Ammon's horn (tissue), 1 donor: ENCODE measurements at regions not wholly inside any gene's neighbourhood (a gene's known extent, or its start where the extent isn't known, plus 50 kb on each side); places are given as distances from the start of the nearest gene placed in this dataset.
"Not testable (repeated sequence)": the region's sequence is repeated elsewhere in the genome, so short reads cannot be mapped to it uniquely, and the experiment has no call there.

Experiments
- DNase-seq: peaks from one replicate; pipeline ENCODE4 v3.0.0-alpha.2; 2016; ENCODE audit warnings: low spot score

GRCh38 chr13:100766570-100766969 lies 92.0 kb upstream of the TMTC4 start:
- not testable (repeated sequence) for DNase-seq

DNA sequence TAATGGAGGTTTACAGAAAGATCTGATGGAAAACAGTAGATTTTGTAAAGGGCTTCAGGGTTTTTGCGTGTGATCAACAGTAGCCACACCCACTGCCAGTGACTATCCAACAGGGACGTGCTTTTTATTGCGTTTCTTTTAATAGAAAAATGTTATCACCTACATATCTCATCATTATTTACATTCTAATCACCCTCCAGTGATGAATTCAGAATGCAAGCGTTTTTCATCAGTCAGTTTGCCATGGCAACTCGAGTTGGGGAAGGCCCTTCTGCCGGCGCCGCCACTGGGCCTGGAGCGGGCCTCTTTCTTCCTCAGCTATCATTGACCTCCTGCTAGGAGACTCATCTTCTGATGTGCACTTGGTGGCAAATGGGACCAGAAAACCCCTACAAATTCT lies 90.3 kb upstream of the TMTC4 start:
- DNase-seq = no peak

DNA sequence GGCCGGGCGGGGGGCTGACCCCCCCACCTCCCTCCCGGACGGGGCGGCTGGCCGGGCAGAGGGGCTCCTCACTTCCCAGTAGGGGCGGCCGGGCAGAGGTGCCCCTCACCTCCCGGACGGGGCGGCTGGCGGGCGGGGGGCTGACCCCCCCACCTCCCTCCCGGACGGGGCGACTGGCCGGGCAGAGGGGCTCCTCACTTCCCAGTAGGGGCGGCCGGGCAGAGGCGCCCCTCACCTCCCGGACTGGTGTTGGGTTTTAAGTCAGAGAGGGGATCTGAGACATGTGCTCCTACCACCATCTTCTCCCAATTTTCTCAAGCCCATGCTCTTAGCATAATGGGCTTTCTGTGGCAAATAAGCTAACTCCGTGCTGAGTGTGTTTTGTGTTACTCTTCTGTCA lies 87.5 kb upstream of the TMTC4 start:
- not testable (repeated sequence) for DNase-seq

DNA sequence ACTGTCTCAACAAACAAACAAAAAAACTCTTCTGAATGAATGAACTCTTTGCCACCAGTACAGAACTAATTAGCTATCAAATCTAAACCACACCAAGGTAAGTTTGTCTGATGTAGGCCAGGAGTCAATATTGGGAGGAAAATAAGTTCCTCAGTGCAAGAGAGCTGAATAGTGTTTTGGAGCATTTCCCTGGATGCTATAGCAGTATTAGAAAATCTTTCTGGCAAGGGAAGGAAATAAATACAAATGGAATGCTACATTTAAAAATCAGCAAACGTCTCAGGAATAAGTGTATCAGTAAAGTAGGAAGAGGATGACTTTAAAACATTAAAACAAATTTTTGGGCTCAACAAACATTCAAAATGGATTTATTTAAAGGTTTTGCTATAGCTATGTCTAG lies 81.3 kb upstream of the TMTC4 start:
- no peak for DNase-seq

GRCh38 chr13:100754459-100754858 lies 79.9 kb upstream of the TMTC4 start:
- no peak for DNase-seq

DNA sequence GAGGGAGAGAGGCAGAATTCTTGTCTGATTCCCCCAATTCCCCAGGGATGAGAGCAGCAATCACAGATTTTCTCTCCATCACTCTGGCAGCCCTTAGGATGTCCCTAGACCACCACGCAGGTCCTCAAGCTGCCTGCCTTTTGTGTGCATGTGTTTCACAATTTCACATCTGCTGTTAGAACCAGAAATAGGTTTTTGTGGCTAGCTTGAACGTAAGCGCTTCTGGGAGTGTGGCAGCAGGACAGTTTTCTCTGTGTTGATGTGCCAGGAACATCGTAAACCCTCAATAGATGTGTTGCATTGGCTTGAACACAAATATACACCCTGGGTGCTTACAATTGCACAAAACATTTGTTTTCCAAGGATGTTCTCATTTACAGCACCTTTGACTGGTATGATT lies 78.8 kb upstream of the TMTC4 start:
- DNase-seq = peak; percentile 64

- peak; percentile 53 for DNase-seq
These were observed 77.2 kb upstream of the TMTC4 start for GRCh38 chr13:100751826-100752225.

GRCh38 chr13:100746953-100747683 lies 72.5 kb upstream of the TMTC4 start:
- DNase-seq = no peak

- no peak for DNase-seq
These were observed 63.7 kb upstream of the TMTC4 start for GRCh38 chr13:100738176-100738855.

GRCh38 chr13:100735494-100735893 lies 60.9 kb upstream of the TMTC4 start:
- no peak for DNase-seq

GRCh38 chr13:100734194-100734720 lies 59.7 kb upstream of the TMTC4 start:
- no peak for DNase-seq

DNA sequence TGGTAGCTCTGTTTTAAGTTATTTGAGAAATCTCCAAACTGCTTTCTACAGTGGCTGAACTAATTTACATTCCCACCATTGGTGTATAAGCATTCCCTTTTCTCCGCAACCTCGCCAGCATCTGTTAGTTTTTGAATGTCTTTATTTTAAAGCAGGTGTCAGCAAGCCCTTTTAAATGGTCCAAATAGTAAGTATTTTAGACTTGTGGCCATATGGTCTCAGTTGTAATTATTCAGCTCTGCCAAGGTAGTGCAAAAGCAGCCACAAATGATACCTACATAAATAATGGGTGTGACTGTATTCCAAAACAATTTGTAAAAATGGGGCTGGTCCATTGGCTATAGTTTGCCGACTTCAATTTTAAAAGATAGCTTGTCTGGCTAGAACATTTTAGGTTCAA lies 58.7 kb upstream of the TMTC4 start:
- no peak for DNase-seq

DNA sequence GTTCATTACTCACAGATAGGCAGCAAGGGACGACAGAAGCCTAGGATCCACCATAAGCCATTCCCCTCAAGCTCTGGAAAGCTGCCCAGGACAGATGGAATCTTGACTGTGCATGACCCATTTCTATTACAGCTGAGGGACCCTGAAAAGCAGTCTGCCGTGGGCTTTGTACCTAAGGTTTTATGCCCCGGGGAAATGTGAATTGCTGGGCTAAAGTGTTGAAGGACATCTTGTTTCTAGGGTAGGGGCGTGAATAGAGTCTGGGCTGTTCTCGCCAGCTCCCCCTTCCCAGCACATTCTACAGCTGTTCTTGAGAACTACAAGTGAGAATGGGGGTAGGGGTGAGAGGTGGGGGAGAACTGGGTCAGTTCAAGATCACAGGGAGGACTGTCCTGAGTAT lies 53.6 kb upstream of the TMTC4 start:
- no peak for DNase-seq

GRCh38 chr13:100725472-100725871 lies 50.9 kb upstream of the TMTC4 start:
- no peak for DNase-seq

DNA sequence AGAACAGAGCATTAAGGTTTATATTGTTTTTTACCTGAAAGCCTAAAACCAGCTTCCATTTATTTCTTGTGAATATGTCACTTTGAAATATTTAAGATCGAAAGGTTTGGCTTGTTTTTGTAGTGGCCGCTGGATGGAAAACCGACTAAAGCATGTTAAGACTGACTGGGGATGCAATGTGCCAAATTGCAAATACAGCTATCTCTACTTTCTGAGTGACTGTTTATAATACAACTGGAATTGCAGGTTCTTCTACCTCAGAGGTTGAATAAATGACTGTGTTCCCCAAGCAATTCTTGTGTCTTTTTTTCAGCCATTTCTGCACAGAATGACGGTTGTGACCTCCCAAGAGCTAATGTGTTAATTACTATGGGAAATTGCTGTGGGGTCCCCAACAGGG lies 50.0 kb upstream of the TMTC4 start:
- no peak for DNase-seq
